ENCODE measurements at regions not wholly inside any gene's neighbourhood (a gene's known extent, or its start where the extent isn't known, plus 50 kb on each side); places are given as distances from the start of the nearest gene placed in this dataset.

GRCh38 chr2:84314901-84315330, 144.2 kb downstream of the SUCLG1 start:
- DNase-seq (peak in 1 of 2 donors; percentile 67), ATAC-seq (ENCODE audit: low FRiP score in 2 of 2) (peak; percentile 74 to 80)
- no peaks in the 10 kb centered on the region for H3K27me3 ChIP-seq
- no peak overlapping the region for H3K27ac ChIP-seq
- no peaks in the 10 kb centered on the region for H3K9me3 ChIP-seq
- H3K4me3 ChIP-seq = no peak overlapping the region
- no peak for TF ChIP-seq POLR2AphosphoS5 (IDR thresholded peaks at IDR 0.05)
- no peak for TF ChIP-seq EP300 (IDR thresholded peaks at IDR 0.05)
- peak; percentile 55 to 79 (median 69) for TF ChIP-seq CTCF (IDR thresholded peaks at IDR 0.05)
- TF ChIP-seq POLR2A (IDR thresholded peaks at IDR 0.05) = no peak
- WGBS, 2 donors = 16 to 21% methylated on average over 11 of the region's 11 CpGs
- H3K36me3 ChIP-seq = no peaks in the 10 kb centered on the region
- H3K4me1 ChIP-seq = no peaks in the 10 kb centered on the region

GRCh38 chr2:84314250-84314649, 144.8 kb downstream of the SUCLG1 start:
- Histone ChIP-seq H3K36me3 (no peaks in the 10 kb centered on the region), H3K27ac (no peak overlapping the region), H3K4me3 (no peak overlapping the region), H3K4me1 (no peaks in the 10 kb centered on the region), H3K27me3 (no peaks in the 10 kb centered on the region), H3K9me3 (no peaks in the 10 kb centered on the region)
- DNase-seq = no peak
- ATAC-seq (ENCODE audit: low FRiP score in 2 of 2) = no peak
- no peak for TF ChIP-seq EP300 (IDR thresholded peaks at IDR 0.05)
- no peak for TF ChIP-seq CTCF (IDR thresholded peaks at IDR 0.05)
- no peak for TF ChIP-seq POLR2AphosphoS5 (IDR thresholded peaks at IDR 0.05)
- no peak for TF ChIP-seq POLR2A (IDR thresholded peaks at IDR 0.05)
- 92 to 94% methylated on average over 6 of the region's 6 CpGs for WGBS, 2 donors

- no peak for ATAC-seq (ENCODE audit: low FRiP score in 2 of 2)
These were observed 149.8 kb downstream of the SUCLG1 start for GRCh38 chr2:84309281-84309680.

GRCh38 chr2:84306361-84306760, 152.7 kb downstream of the SUCLG1 start:
- peaks cover 0 to 4% (median 2%) of the 10 kb centered on the region in 4 donors for H3K9me3 ChIP-seq
- ATAC-seq (ENCODE audit: low FRiP score in 2 of 2) (no peak), DNase-seq (no peak)
- TF ChIP-seq POLR2AphosphoS5 (IDR thresholded peaks at IDR 0.05) = no peak
- TF ChIP-seq EP300 (IDR thresholded peaks at IDR 0.05) = no peak
- no peak for TF ChIP-seq CTCF (IDR thresholded peaks at IDR 0.05)
- no peak for TF ChIP-seq POLR2A (IDR thresholded peaks at IDR 0.05)
- no peak overlapping the region for H3K4me3 ChIP-seq
- no peak overlapping the region for H3K27ac ChIP-seq
- 78 to 79% methylated on average over 4 of the region's 4 CpGs for WGBS, 2 donors
- no peaks in the 10 kb centered on the region for H3K27me3 ChIP-seq
- H3K36me3 ChIP-seq = no peaks in the 10 kb centered on the region
- H3K4me1 ChIP-seq = no peaks in the 10 kb centered on the region

More at GRCh38 chr2:84309281-84309680, 149.8 kb downstream of the SUCLG1 start:
- DNase-seq = no peak
- Histone ChIP-seq H3K9me3 (peaks cover 0 to 4% (median 2%) of the 10 kb centered on the region in 4 donors), H3K36me3 (no peaks in the 10 kb centered on the region), H3K27me3 (no peaks in the 10 kb centered on the region), H3K4me3 (no peak overlapping the region), H3K27ac (no peak overlapping the region), H3K4me1 (no peaks in the 10 kb centered on the region)
- 83 to 94% methylated on average over 3 of the region's 3 CpGs for WGBS, 2 donors
- TF ChIP-seq CTCF (IDR thresholded peaks at IDR 0.05) (no peak), EP300 (IDR thresholded peaks at IDR 0.05) (no peak), POLR2A (IDR thresholded peaks at IDR 0.05) (no peak), POLR2AphosphoS5 (IDR thresholded peaks at IDR 0.05) (no peak)

Measured in upper lobe of left lung (tissue), 6 donors.